ENCODE measurements at regions not wholly inside any gene's neighbourhood (a gene's known extent, or its start where the extent isn't known, plus 50 kb on each side); places are given as distances from the start of the nearest gene placed in this dataset.

DNA sequence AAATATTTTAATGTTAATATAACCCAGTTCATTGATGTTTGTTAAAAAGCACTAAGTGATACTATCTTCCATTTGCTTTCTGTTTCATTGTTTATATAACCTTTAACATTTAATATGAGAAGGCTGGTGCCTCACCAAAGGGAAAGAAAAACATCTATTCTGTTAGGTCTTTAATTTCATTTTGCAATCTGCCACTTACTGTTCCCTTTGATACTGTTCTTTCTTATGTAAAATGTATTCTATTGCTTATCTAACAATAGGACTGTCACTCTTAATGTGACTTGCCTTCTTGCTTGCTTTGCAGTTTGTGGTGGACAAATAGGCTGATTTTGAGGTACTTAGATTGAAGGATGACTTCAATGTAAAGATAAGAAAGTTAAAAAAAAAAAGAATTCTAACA, 1666.1 kb upstream of the DDX18 start:
- no peak for TF ChIP-seq YY1 (IDR thresholded peaks at IDR 0.05; ENCODE audit: insufficient read depth, insufficient read length)
- TF ChIP-seq SUZ12 (IDR thresholded peaks at IDR 0.05; ENCODE audit: extremely low read depth, insufficient read depth, insufficient read length): no peak
- no peak for TF ChIP-seq ZNF274 (IDR thresholded peaks at IDR 0.05; ENCODE audit: low read depth, low read length)
